LoVo (cell line): ENCODE measurements at regions not wholly inside any gene's neighbourhood (a gene's known extent, or its start where the extent isn't known, plus 50 kb on each side); places are given as distances from the start of the nearest gene placed in this dataset.

Source experiments
- DNase-seq: peaks from one replicate; pipeline ENCODE4 v3.0.0-alpha.2; 2016; ENCODE audit warnings: low spot score

GRCh38 chr1:101081496-101082488 lies 56.2 kb upstream of the DPH5 start:
- no peak for DNase-seq

GRCh38 chr1:101080859-101081258 lies 55.3 kb upstream of the DPH5 start:
- no peak for DNase-seq

GRCh38 chr1:101079341-101079740 lies 53.8 kb upstream of the DPH5 start:
- no peak for DNase-seq

- DNase-seq: no peak
Observed at GRCh38 chr1:101077849-101078248, 52.3 kb upstream of the DPH5 start.

- no peak for DNase-seq
Observed at GRCh38 chr1:101075926-101076325, 50.3 kb upstream of the DPH5 start.
